Body of pancreas (tissue), 4 donors: ENCODE measurements at regions not wholly inside any gene's neighbourhood (a gene's known extent, or its start where the extent isn't known, plus 50 kb on each side); places are given as distances from the start of the nearest gene placed in this dataset.

ENCODE experiments used
- CTCF ChIP-seq, 7 experiments: fragments of 450-650 bp in 4 of 7; fragments of 200-600 bp in 3 of 7; sonication (generic) in 3 of 7; IDR thresholded peaks; one replicate each; pipeline ENCODE4 v1.5.1; 2016 to 2019; ENCODE audit warnings: antibody characterized with exemption in 7 of 7
- POLR2A ChIP-seq, 3 donors: fragments of 450-650 bp; IDR thresholded peaks; one replicate each; pipeline ENCODE4 v1.6.1; 2016; ENCODE audit warnings: antibody characterized with exemption in 3 of 3, mild to moderate bottlenecking in 2 of 3

- TF ChIP-seq CTCF (IDR thresholded peaks at IDR 0.05) (no peak), POLR2A (IDR thresholded peaks at IDR 0.05) (no peak)
These were observed 105.9 kb downstream of the SIPA1L2 start for GRCh38 chr1:232524056-232524455.
